HCT116 (cell line): ENCODE measurements at regions not wholly inside any gene's neighbourhood (a gene's known extent, or its start where the extent isn't known, plus 50 kb on each side); places are given as distances from the start of the nearest gene placed in this dataset.

Source experiments
- ATF3 ChIP-seq: IDR thresholded peaks from 2 replicates; pipeline ENCODE4 v1.6.1; 2012
- CTCF ChIP-seq, 3 experiments: fragments of 200-600 bp in 1 of 3; sonication (generic) in 1 of 3; IDR thresholded peaks in 2 of 3; conservative IDR thresholded peaks in 1 of 3; 2 replicates each; pipeline ENCODE4 v1.5.1; 2012 to 2017; ENCODE audit warnings: low read depth in 2 of 3, low read length in 2 of 3, antibody characterized with exemption in 1 of 3, borderline replicate concordance in 1 of 3, control low read depth in 1 of 3, mild to moderate bottlenecking in 1 of 3, mixed read lengths in 1 of 3, mixed run types in 1 of 3, moderate library complexity in 1 of 3; ENCODE audit not compliant: insufficient read depth in 1 of 3
- EZH2 ChIP-seq: fragments of 200-600 bp; sonication (generic); IDR thresholded peaks from 2 replicates; pipeline ENCODE4 v1.6.1; 2017; ENCODE audit warnings: antibody characterized with exemption, mixed run types
- FOSL1 ChIP-seq: IDR thresholded peaks from 2 replicates; pipeline ENCODE4 v1.6.1; 2012; ENCODE audit warnings: low read depth
- MAX ChIP-seq: IDR thresholded peaks from 2 replicates; pipeline ENCODE4 v1.6.1; 2012
- POLR2A ChIP-seq: IDR thresholded peaks from 2 replicates; pipeline ENCODE4 v1.7.0; 2011; ENCODE audit warnings: borderline replicate concordance; ENCODE audit not compliant: insufficient read depth, insufficient read length; ENCODE audit errors: extremely low read depth
- POLR2AphosphoS5 ChIP-seq: IDR thresholded peaks from 2 replicates; pipeline ENCODE4 v1.6.1; 2011; ENCODE audit warnings: mild to moderate bottlenecking, low read depth, low read length, moderate library complexity
- RAD21 ChIP-seq: IDR thresholded peaks from 2 replicates; pipeline ENCODE4 v1.6.1; 2012; ENCODE audit warnings: low read depth, mild to moderate bottlenecking
- SIN3A ChIP-seq: IDR thresholded peaks from 2 replicates; pipeline ENCODE4 v1.6.1; 2012; ENCODE audit warnings: low read depth
- SRF ChIP-seq: IDR thresholded peaks from 2 replicates; pipeline ENCODE4 v1.6.1; 2012; ENCODE audit warnings: low read depth
- YY1 ChIP-seq: IDR thresholded peaks from 2 replicates; pipeline ENCODE4 v1.6.1; 2011; ENCODE audit warnings: low read length, low read depth, moderate library complexity, mild to moderate bottlenecking; ENCODE audit not compliant: insufficient replicate concordance; ENCODE audit errors: extremely low read depth
- ZBTB33 ChIP-seq: IDR thresholded peaks from 2 replicates; pipeline ENCODE4 v1.6.1; 2011; ENCODE audit warnings: mild to moderate bottlenecking, low read length, moderate library complexity; ENCODE audit not compliant: insufficient replicate concordance; ENCODE audit errors: extremely low read depth

GRCh38 chr1:239539812-239540211, 153.4 kb downstream of the CHRM3 start:
- no peak for TF ChIP-seq CTCF (IDR thresholded peaks at IDR 0.05 in 2 of 3, conservative IDR thresholded peaks at IDR 0.05 in 1 of 3; ENCODE audit: borderline replicate concordance in 1 of 3, insufficient read depth in 1 of 3, low read depth in 2 of 3, low read length in 2 of 3)
- TF ChIP-seq POLR2AphosphoS5 = no peak
- no peak for TF ChIP-seq SIN3A
- TF ChIP-seq SRF = no peak
- no peak for TF ChIP-seq POLR2A
- no peak for TF ChIP-seq EZH2
- no peak for TF ChIP-seq MAX
- no peak for TF ChIP-seq ATF3
- TF ChIP-seq FOSL1 = no peak
- no peak for TF ChIP-seq RAD21
- TF ChIP-seq YY1 = no peak
- TF ChIP-seq ZBTB33 = no peak
